GM20000 (cell line): ENCODE measurements at regions not wholly inside any gene's neighbourhood (a gene's known extent, or its start where the extent isn't known, plus 50 kb on each side); places are given as distances from the start of the nearest gene placed in this dataset.

Source experiments
- DNase-seq: peaks from one replicate; pipeline ENCODE4 v3.0.0; 2012; ENCODE audit warnings: low spot score
- TF ChIP-seq, protein P1 (sequence below): IDR thresholded peaks from 2 replicates; pipeline ENCODE4 v1.5.1; 2012; ENCODE audit warnings: mild to moderate bottlenecking, control low read depth; ENCODE audit errors: extremely low read depth, missing control alignments

DNA sequence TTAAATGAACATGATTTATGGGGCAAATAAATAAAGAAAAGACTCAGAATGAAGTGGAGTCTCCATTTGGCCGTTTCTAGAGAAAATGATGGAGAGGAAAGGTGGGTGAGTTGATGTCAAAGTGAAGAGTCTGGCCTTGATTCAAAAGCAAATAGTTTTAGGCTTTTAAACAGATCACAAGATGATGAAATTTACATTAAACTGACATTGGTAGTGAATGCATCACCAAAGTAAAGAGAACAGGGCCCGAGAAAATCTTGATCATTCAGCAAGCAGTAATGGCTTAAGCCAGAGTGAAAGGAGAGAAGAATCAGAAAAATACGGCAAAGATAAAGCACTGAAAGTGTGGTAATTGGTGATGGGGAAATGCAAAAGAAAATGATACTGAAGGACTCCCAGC is 460.0 kb upstream of the SGCD start:
- TF ChIP-seq, protein P1, sequence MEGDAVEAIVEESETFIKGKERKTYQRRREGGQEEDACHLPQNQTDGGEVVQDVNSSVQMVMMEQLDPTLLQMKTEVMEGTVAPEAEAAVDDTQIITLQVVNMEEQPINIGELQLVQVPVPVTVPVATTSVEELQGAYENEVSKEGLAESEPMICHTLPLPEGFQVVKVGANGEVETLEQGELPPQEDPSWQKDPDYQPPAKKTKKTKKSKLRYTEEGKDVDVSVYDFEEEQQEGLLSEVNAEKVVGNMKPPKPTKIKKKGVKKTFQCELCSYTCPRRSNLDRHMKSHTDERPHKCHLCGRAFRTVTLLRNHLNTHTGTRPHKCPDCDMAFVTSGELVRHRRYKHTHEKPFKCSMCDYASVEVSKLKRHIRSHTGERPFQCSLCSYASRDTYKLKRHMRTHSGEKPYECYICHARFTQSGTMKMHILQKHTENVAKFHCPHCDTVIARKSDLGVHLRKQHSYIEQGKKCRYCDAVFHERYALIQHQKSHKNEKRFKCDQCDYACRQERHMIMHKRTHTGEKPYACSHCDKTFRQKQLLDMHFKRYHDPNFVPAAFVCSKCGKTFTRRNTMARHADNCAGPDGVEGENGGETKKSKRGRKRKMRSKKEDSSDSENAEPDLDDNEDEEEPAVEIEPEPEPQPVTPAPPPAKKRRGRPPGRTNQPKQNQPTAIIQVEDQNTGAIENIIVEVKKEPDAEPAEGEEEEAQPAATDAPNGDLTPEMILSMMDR, result no peak

DNA sequence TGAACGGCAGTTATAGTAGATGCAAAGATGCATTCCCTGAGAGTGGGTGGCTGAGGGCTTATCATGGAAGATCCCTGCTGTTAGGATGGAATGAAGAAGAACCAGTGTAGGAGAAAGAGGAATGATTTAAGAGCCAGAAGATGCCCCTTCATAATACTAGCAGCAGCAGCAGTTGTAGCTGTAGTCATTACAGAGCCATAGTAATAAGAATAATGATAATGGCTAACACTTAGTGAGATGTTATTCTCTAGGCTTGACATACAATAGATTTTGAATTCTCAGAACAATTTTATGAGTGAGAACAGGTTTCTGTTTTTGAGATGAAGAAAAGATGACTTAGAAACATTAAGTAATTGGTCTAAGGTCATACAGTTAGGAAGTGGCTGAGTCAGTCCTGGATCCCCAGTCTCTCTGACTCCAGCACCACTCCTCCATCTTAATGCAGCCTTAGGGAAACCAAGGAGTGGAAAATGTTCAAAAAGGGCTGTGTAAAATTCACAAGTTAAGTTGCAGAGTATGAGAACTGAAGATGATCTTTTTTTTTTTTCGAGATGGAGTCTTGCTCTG is 459.4 kb upstream of the SGCD start:
- TF ChIP-seq, protein P1, result no peak
- DNase-seq, result no peak

More for the DNA sequence above, 460.0 kb upstream of the SGCD start:
- no peak for DNase-seq

DNA sequence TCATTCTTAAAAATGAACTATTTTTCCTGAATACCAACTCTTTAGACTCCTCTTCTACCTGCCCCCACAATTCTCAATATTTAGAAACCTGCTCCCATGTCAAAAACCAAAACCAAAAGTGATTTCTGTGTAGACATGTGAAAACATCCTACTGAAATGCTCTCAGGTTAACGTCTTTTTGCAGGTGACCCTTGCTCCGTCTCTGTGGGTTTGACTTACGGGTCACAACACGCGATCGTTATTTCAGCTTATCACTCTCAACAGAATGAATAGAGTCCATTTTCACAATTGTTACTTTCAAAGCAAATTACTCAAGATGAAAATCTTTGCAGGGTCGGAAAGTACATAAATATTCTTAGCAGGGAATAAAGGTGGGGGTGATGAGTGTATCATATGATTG is 456.3 kb upstream of the SGCD start:
- no peak for DNase-seq
- TF ChIP-seq, protein P1, result no peak

DNA sequence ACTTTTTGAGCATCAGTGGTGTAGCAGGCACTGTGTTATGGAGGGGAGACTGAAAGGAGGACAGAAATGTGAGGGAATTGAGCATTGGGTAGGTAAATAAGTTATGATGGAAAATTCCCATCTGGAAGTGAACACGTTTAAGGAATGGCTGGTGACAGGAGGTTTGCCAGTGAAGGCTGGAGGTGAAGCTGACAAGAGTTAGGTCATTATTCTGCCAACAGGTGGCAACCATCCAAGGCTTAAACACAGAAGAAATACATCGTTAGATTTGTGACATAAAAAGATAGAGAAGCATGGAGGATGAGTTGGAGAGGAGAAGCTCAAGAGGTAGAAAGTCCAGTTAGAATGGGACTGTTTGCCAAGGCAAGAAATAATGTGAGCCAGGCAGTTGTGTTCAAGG is 455.3 kb upstream of the SGCD start:
- TF ChIP-seq, protein P1, result no peak
- no peak for DNase-seq

DNA sequence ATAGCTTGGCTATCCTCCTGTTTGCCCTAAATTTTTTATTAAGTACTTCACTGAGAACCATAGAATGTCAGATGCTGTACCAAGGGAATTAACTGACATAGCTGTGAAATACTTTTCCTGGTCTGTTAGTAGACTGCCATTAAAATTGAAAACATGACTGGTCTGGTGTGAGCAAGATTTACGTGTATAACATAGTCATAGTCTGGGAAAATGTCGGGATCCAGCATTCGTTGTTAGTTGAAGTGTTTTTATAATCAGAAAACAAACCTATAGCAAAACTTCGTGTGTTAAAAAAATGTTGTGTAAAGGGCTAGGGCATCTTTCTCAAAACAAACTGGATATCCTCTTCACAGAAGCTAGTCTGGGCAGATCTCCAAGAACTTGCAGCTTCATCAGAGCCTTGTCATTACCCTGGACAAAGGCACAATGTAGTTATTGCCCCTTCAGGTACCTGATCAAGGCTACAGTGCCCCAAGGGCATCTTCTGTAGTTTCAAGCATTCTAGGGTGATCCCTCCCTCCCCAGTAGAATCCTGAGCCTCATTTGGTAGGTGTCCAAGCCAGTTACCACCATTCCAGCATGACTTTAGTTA is 454.2 kb upstream of the SGCD start:
- TF ChIP-seq, protein P1, result no peak

DNA sequence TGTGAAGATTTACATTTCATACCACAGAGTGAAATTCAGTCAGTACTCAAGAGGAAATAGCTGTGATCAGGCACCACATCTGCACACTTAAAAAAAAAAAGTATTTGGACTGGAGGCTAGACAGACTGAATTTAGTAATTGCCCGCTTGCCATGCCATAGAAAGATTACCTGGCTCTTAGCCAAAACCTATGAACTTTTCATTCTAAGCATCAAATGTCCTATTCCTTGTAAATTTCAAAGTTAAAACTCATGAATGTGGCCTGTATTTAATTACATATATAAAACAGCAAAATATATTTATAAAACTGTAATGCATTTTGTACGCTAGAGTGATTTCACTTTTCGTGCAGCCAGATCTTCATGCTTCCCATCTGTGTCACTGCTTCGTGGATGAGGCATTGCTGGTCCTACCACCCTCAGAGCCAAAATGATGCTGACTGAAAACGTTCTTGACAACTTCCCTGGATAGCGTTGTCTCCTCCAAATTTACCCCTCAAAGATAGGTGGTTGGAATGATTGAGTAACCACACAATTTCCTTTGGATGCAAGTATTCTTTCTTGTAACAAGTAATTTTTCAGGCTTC is 447.9 kb upstream of the SGCD start:
- no peak for DNase-seq
- TF ChIP-seq, protein P1, result no peak

More for the DNA sequence above, 454.2 kb upstream of the SGCD start:
- no peak for DNase-seq

DNA sequence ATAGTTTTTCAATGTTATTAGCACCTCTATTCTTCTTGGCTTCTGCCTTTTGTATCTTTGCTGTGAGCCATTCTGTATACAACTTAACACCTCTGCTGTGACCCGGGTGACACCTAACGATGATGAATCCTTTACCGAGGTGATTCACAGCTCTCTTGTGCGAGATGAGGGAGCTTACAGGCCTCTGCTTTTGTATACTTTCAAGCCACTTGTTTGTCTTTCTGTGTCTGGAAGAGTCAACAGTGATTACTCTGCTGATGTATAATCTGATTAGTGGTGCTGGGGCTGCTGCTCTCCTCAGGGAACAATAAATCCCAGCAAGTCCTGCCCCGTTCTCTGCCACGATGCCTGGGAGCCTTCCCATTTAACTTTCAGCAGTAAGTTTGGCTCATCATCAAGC is 442.9 kb upstream of the SGCD start:
- no peak for DNase-seq
- TF ChIP-seq, protein P1, result no peak
